H54 (cell line): ENCODE measurements at regions not wholly inside any gene's neighbourhood (a gene's known extent, or its start where the extent isn't known, plus 50 kb on each side); places are given as distances from the start of the nearest gene placed in this dataset.
"Not testable (repeated sequence)": the region's sequence is repeated elsewhere in the genome, so short reads cannot be mapped to it uniquely, and the experiment has no call there.

Experiments used
- DNase-seq: peaks from one replicate; pipeline ENCODE4 v3.0.0; 2011; ENCODE audit warnings: low spot score, mixed read lengths; ENCODE audit not compliant: insufficient read length
- FAIRE-seq: peaks from 3 replicates; lab custom pipeline; 2011; peaks lifted over from hg19 to GRCh38; lab: Jason Lieb, UNC
- POLR2A ChIP-seq: IDR thresholded peaks from 2 replicates; pipeline ENCODE4 v1.6.1; 2011; ENCODE audit warnings: low read depth, mild to moderate bottlenecking, low read length

GRCh38 chr11:134978388-134979088 is 566.5 kb upstream of the B3GAT1 start:
- DNase-seq (no peak), FAIRE-seq (no peak)
- no peak for TF ChIP-seq POLR2A

GRCh38 chr11:134976551-134976950 is 564.5 kb upstream of the B3GAT1 start:
- DNase-seq (no peak), FAIRE-seq (no peak)
- no peak for TF ChIP-seq POLR2A

- no peak for DNase-seq
- TF ChIP-seq POLR2A: no peak
- no peak for FAIRE-seq
Measured at GRCh38 chr11:134975866-134976376, 563.9 kb upstream of the B3GAT1 start.

GRCh38 chr11:134973801-134974200 is 561.8 kb upstream of the B3GAT1 start:
- TF ChIP-seq POLR2A: no peak
- DNase-seq (no peak), FAIRE-seq (no peak)

- DNase-seq (no peak), FAIRE-seq (no peak)
- TF ChIP-seq POLR2A: no peak
Measured at GRCh38 chr11:134971381-134971780, 559.3 kb upstream of the B3GAT1 start.

- no peak for TF ChIP-seq POLR2A
- FAIRE-seq (no peak), DNase-seq (no peak)
Measured at GRCh38 chr11:134967746-134968145, 555.7 kb upstream of the B3GAT1 start.

- FAIRE-seq, DNase-seq: not testable (repeated sequence)
Measured at GRCh38 chr11:134961386-134961785, 549.3 kb upstream of the B3GAT1 start.

- no peak for FAIRE-seq
Measured at GRCh38 chr11:134958870-134959269, 546.8 kb upstream of the B3GAT1 start.

GRCh38 chr11:134958336-134958640 is 546.2 kb upstream of the B3GAT1 start:
- FAIRE-seq (no peak), DNase-seq (no peak)
- TF ChIP-seq POLR2A: no peak

More at GRCh38 chr11:134958870-134959269, 546.8 kb upstream of the B3GAT1 start:
- TF ChIP-seq POLR2A: no peak
- no peak for DNase-seq

- TF ChIP-seq POLR2A: no peak
- DNase-seq (no peak), FAIRE-seq (no peak)
Measured at GRCh38 chr11:134957540-134958335, 545.7 kb upstream of the B3GAT1 start.

GRCh38 chr11:134956450-134957210 is 544.6 kb upstream of the B3GAT1 start:
- no peak for DNase-seq
- FAIRE-seq: no peak
- no peak for TF ChIP-seq POLR2A

GRCh38 chr11:134955970-134956369 is 543.9 kb upstream of the B3GAT1 start:
- FAIRE-seq: not testable (repeated sequence)

GRCh38 chr11:134955281-134955680 is 543.2 kb upstream of the B3GAT1 start:
- FAIRE-seq (no peak), DNase-seq (no peak)
- TF ChIP-seq POLR2A: no peak

More at GRCh38 chr11:134955970-134956369, 543.9 kb upstream of the B3GAT1 start:
- not testable (repeated sequence) for DNase-seq

- DNase-seq, FAIRE-seq: not testable (repeated sequence)
Measured at GRCh38 chr11:134954456-134954855, 542.4 kb upstream of the B3GAT1 start.

- DNase-seq, FAIRE-seq: not testable (repeated sequence)
Measured at GRCh38 chr11:134953417-134953970, 541.5 kb upstream of the B3GAT1 start.
